Activated CD4-positive, CD25-positive, alpha-beta regulatory T cell (primary cell): ENCODE measurements at regions not wholly inside any gene's neighbourhood (a gene's known extent, or its start where the extent isn't known, plus 50 kb on each side); places are given as distances from the start of the nearest gene placed in this dataset.

ENCODE experiments used
- DNase-seq, 4 experiments: peaks; one replicate each; lab custom pipeline; 2025; lab: John Stamatoyannopoulos, UW

DNA sequence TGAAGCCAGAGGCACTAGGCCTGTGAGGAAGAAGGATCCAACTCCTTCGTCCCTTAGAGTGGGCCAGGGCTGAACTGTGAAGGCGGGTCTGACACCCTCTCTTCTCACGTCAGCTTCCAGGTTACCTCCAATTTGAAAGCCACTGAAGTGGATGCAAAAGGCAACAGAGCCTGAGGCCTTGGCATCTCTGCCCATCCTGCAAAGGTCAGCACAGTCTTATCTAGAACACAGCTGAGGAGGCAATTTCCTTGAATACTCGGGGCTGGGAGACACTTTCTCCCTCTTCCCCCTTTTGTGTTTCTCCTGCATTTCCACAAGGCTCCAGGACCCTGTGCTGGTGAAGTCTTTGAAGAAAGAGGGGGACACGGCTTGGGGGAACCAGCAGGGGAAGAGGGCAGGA, 91.6 kb upstream of the PAX6 start:
- no peak for DNase-seq

DNA sequence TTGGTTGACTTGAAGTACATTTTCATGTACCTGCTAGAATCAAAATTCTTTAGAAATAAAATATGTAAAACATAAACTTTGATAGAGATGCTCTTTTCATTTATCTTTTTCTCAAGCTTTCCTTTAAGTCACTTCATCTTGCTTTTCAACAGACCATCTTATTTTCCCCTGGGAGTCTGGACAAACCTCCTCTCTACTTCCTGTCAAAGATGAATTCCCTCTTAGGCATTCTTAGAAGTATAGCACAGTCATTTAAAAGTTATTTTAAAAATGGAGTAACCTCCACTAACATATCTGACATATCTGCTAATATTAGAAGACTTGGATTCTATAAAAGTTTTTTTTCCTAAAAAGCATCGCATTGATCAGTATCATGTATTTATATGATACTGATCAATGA, 84.8 kb upstream of the PAX6 start:
- DNase-seq = no peak

DNA sequence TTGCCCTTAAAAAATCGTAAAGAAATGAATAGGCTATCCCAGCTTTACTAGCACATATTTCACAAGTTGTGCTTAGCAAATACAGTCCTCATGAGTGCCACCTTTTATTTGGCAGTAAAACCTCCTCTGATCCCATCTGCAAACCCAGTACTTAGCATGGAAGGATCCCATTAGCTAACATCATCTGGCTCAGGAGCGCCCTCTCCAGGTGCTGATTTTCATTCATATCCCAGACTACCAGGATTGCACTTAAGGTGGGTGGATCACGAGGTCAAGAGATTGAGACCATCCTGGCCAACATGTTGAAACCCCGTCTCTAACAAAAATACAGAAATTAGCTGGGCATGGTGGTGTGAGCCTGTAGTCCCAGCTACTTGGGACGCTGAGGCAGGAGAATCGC, 76.1 kb upstream of the PAX6 start:
- no peak for DNase-seq

DNA sequence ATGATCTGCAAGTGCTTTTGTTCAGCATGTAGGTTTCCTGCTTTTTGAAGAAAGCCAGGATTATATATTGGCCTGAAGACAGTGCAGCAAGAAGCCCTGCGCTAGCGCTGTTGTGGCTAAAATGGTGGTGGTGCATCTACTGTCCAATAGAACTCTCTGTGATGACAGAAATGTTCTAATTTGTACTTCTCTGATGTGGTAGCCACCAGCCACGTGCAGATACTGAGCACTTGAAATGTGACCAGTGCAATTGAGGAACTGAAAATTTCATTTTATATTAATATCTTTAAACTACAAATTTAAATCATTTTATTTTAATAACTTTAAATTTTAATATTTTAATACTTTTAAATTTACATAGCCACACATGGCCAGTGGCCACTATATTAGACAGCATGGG, 73.0 kb upstream of the PAX6 start:
- DNase-seq = no peak

DNA sequence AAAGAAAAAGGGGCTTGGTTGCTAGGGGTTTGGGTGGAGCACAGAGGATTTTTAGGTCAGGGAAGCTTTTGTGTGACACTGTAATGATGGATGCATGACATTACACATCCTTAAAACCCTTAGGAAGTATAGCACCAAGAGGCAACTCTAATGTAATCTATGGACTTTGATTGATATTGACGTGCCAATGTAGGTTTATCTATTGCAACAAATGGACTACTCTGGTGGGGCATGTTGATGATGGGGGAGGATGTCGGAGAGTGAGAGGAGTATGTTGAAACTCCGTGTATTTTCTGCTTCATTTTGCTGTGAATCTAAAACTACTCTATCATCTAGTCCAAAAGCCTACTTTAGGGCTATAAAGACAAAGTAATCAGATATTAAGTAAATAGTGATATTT, 72.3 kb upstream of the PAX6 start:
- DNase-seq = no peak

DNA sequence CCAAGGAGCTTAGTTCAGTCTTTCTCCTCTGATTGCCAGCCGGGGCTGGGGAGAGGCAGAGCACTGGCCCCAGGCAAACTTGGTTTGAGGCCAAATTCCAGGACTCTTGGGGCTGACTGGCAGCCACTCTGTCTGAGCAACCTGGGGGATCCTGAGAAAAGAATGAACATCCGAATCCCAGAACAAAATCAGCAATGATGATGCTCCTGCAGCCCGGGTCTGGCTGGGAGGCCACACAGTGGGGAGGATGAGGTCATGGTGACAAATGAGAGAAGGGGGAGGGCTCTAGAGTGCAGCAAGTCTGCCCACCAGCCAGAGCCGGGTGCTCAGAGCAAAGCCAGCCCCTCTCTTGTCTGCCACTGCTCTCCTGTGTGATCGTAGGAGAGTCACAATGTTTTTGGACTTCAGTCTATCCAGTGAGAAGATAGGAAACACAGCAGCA, 71.8 kb upstream of the PAX6 start:
- no peak for DNase-seq

DNA sequence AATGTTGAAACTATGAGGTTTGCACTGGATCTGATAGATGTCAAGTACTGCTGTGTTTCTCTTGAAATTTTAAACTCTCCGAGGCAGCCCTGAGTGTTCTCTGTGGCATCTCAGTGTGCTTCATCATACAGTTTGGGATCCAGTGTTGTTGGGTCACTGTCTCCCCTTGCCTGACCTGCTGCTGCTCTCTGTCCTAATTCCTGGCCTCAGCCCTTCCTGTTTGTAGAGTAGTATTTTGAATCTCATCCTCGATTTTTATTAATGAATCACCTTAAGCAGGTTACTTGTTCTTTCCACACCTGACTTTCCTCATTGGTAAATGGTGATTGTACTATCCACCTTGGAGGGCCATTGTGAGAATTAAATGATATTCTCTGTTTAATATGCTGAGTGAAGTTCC, 70.7 kb upstream of the PAX6 start:
- no peak for DNase-seq

DNA sequence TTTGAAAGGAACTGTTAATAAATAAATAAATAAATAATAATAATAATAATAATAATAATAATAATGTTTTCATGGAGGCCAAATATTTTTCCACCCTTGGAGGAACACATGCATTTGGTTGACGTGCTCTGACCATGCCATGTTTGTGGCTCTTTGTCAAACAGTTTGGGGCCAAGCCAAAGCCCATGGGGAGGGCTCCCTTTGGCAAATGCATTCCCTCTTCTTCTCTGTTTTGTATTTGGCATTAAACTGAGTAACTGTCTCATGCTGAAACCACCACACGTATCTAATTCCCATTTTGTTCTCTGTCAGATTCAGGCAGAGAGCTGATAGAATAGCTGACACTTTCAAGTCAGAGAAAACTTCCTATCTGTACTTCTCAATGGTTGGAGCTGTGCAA, 68.6 kb upstream of the PAX6 start:
- no peak for DNase-seq

DNA sequence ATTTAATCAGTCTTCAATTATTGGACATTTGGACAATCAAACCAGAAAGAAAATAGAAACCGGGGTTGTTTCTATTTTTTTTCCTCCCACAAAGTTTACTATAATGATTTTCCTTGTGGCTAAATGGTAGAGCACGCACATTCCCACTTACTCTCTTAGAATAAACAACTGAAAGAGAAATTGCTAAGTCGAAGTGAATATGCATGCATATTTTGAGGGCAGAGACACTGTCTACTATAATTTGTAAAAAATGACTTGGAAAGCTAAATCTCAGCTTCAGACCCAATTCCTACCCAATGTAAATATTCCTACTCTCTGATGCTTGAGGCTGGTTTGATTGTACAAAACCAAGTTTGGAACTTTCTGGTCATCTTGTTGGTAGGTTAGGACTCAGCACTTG, 66.7 kb upstream of the PAX6 start:
- no peak for DNase-seq

DNA sequence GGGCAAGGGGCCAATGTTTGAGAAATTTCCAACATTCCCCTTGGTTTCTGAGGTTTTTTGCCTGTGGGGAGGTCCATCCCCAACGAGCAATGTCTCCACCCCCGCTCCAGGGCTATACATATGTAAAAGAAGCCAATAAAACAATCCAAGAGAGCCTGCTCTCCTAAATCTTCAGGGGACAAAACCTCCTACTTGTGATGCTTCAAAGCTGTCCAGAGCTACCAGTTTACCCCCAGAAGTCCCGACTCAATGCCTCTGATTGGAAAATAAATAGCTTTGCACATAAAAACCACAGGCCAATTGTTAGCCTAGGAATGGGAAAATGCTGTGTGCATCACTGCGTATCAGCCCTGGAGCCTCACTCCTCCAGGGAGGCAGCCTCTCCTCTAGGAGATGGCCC, 66.0 kb upstream of the PAX6 start:
- no peak for DNase-seq

DNA sequence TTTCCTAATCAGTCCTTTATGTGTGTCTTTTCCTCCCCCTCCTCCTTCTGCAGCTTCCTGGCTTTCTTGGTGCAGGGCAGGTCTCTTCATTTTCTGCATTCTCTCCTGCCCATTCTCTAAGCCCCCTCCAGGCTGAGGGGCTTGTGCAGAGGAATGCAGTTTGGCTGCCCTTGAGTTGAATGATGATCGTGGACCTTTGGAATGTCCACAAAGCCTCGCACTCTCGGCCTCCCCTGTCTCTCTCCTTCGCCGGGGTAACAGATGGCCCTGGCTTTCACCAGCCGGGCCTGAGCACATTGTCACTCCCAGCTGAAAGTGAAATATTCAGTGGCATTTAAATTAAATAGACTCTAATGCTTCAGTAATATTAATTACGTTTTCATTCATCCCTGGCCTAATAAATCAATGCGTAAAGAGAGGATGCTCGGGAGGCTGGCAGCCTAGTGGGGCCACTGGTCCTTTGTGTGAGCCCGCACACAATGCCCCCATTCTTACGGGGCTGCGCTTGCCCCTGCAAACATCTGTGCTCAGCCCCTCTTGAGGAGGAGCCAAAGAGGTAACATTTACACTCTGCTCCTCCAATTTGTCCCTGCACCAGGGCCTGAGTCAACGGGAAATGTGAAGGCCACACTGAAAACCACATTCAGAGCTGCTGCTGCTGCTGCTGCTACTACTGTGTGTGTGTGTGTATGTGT, 64.9 kb upstream of the PAX6 start:
- no peak for DNase-seq

DNA sequence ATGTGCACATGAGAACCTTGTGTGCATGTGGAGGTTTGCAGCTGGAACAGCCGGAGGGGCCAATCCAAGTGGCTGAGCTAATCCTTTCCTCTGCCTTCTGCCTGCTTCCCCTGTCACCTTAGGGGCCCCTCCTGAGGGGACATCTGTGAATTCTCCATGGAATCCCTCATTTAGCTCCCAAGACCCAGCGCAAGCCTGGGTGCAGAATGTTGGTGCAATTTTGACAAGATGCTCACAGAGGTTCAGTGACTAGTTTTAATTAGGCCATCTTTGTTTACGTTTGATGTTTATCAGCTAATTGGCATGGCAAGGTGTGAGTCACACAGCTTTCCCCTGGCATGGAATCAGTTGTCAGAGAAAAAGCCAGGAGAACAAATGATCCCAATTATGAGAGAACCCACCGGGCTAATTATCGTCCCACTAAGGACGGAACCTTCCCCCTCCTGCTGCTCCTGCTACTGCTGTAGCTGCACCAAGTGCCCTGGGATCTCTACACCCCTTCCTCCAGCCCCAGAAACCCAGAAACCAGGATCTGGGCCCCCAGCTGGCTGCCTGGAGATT, 63.6 kb upstream of the PAX6 start:
- no peak for DNase-seq

DNA sequence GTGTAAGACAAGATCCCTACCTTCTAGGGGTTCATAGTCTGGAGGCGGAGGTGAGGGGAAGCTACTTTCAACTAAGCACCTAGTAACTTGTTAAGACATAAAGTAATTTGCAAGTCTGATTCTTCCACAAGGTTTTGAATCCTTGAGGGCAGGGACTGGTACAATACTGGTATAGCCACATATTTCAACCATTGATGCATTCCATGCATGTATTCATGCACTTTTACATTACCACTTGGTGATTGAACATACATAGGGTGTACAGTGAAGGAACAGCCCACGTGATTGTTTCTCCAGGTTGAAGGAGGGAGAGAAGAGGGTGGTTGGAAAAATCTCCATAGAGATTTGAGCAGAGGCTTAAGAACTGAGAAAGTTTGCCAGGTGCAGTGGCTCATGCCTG, 62.0 kb upstream of the PAX6 start:
- DNase-seq = no peak

DNA sequence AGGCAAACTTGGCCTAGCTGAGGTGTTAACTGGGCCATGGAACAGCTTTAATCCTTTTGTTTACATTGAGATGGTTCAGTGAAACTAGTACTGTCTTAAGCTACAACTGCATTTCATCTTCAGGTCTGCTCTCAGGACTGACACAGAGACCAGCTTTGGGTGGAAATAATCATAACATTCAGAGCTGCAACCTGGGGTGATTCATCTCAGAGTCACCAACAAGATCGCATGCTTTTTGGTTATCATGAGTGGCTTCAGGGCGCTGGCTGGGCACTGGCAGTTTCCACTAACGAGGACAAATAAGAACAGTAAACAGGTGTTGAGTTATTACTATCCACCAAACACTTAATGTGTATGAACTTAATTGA, 60.9 kb upstream of the PAX6 start:
- no peak for DNase-seq

DNA sequence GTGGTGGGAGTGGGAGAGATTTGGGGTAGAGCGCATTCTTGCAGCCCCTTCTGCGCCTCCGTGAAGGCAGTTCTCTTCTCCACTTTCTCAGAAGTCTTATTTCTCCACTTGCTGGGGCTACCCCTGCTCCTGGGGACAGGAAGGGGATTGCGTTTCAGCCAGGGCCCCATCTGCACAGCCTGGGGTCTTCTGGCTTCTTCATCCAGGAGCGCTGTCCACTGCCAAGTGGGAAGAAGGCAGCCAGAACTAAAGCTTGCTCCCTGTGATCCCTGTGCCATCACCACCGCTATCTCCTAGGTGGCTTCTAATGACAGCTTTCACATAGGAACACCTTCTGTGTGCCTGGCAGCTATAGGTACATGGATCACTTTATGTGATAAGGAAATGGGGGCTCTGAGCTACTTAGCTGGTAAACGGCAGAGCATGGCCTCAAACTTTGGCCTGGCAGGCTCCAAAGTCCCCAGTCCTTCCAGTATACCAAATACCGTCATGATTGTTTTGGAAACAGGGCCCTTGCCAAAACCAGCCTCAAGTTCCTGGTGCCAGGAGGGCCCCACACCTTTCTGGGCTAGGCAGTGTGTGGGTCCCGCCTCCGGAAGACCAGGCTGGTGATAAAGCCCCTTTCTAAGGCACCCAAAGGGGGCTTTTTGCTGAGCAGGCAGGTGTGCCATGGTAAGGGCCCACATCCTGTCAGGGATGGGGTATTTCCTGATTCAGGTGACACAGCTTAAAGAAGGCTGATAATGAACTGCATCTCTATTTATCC, 60.4 kb upstream of the PAX6 start:
- no peak for DNase-seq

DNA sequence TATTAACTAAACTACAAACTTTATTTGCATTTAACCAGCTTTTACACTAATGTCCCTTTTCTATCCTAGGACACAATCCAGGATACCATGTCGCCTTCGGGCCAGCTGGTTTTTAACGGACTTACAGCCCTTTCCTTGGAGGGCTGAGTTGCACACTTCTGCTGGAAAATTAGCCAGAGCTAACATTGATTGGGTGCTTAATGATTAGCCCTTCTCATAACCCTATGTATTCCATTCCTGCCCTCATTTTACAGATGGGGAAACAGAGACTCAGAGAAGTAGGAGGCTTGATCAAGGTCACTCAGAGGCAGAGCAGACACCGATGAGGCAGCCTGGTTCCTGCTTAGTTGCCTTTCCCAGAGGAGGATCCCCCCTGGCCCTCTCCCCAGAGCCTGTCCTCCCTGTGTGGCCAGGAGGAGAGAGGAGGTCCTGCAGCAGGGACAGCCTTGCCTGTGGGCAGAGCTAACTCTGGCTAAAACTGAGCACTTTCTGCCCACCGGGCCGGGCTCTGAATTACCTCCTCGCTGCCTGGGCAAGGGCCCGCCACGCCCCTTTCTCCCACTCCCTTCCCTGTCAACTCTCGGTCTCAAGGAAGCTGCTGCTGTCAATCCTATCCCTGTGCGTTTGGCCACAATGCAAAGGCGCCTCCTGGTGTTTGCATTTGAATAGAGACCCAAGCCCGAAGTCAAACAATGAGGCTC, 59.6 kb upstream of the PAX6 start:
- DNase-seq = no peak

DNA sequence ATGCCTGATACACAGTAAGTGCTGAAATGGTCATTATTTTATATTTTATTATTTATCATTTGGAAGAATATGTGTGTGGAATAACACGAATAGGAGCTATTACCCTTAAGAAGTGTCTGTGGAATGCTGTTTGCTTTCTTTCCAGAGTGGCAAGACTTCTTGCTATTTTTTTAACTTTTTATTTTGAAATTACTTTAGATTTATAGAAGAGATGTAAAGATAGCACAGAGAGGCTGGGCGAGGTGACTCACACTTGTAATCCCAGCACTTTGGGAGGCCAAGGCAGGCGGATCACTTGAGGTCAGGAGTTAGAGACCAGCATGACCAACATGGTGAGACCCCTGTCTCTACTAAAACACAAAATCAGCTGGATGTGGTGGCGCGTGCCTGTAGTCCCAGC, 58.9 kb upstream of the PAX6 start:
- DNase-seq = no peak

DNA sequence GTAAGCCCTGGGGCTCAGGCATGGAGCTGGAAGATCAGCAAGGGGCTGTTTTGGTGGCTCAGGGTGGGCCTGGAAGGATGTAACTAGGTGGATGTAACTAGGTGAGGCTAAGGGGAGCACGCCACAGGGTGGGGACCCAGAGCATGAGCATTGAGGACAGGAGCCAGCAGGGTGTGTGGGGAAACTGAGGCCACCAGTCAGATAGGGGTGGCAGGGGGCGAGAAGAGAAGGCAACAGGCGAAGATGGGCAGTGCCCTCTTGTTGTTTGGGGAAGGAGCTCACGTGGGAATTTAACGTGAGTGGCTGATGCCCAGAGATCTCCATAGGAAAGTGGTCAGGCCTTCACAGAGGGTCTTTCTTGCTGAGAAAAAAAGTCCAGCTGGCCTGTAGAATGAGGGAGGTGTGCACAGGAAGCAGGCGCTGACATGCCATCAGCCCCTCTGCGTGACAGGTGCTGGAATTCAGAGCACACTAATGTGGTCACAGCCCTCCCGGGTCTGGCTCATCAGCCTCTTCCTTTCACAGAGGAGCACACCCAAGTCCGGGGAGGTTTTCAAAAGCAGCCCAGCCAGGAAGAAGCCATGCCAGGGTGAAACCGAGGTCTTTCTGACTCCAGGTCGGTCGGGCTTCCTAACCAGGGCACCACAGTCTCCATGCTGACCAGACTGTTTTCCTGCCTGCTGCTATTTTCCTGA, 54.6 kb upstream of the PAX6 start:
- DNase-seq = no peak

DNA sequence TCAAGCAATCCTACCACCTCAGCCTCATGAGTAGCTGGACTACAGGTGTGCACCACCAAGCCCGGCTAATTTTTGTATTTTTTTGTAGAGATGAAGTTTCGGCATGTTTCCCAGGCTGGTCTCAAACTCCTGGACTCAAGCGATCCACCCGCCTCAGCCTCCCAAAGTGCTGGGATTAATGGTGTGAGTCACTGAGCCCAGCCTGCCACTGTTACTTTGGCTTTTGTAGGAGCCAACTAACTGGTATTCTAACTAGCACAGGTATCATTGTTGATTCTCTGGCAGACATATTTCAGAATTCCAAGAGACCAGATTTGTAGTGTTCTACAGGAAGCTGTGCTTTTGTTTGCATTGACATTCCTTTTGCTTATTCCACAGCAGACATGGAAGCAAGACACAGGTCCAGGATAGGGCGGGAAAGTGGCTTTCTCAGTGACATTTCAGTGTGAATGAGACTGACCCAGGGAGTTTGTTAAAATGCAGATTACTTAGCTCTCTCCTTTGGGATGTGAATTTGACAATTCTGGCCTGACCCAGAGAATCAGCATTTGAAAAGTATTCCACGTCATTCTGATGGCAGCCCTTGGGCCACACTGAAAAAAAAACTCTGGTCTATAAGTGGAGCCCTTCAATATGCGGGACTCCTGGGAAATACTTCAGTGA, 52.2 kb upstream of the PAX6 start:
- DNase-seq = no peak

DNA sequence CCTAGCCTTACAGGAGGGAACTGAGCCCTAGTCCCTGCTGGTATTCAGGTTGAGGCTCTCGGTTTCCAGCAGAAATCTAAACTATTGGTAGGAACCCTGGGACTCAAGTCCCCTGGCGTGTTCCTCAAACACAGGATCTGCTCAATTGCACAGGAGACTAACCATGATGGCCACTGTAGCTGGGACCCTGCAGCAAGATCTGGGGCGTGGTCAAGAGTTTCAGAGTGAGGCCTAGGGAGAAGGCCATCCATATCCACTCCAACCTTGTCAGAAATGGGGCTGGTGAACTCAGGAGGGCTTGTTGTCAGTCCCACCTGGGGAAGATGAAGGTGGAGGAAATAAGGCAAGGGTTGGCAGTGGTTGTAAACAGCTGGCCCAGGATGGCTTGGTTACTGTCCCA, 49.9 kb upstream of the PAX6 start:
- DNase-seq = no peak
